ENCODE measurements at regions not wholly inside any gene's neighbourhood (a gene's known extent, or its start where the extent isn't known, plus 50 kb on each side); places are given as distances from the start of the nearest gene placed in this dataset.
"Not testable (repeated sequence)": the region's sequence is repeated elsewhere in the genome, so short reads cannot be mapped to it uniquely, and the experiment has no call there.

- H3K4me3 ChIP-seq (ENCODE audit: low read depth, low read length), result no peak overlapping the region
Measured at GRCh38 chr7:51980313-51980712, 663.7 kb upstream of the COBL start.

GRCh38 chr7:51977913-51978312 is 661.3 kb upstream of the COBL start:
- no peak overlapping the region for H3K4me3 ChIP-seq (ENCODE audit: low read depth, low read length)

GRCh38 chr7:51973939-51974338 is 657.3 kb upstream of the COBL start:
- no peak overlapping the region for H3K4me3 ChIP-seq (ENCODE audit: low read depth, low read length)

- no peak overlapping the region for H3K4me3 ChIP-seq (ENCODE audit: low read depth, low read length)
Measured at GRCh38 chr7:51973071-51973470, 656.5 kb upstream of the COBL start.

GRCh38 chr7:51970961-51971665 is 654.5 kb upstream of the COBL start:
- no peak overlapping the region for H3K4me3 ChIP-seq (ENCODE audit: low read depth, low read length)

- H3K4me3 ChIP-seq (ENCODE audit: low read depth, low read length), result no peak overlapping the region
Measured at GRCh38 chr7:51968461-51968860, 651.9 kb upstream of the COBL start.

- H3K4me3 ChIP-seq (ENCODE audit: low read depth, low read length), result no peak overlapping the region
Measured at GRCh38 chr7:51965454-51965853, 648.8 kb upstream of the COBL start.

- no peak overlapping the region for H3K4me3 ChIP-seq (ENCODE audit: low read depth, low read length)
Measured at GRCh38 chr7:51961804-51962203, 645.2 kb upstream of the COBL start.

GRCh38 chr7:51950813-51951212 is 634.2 kb upstream of the COBL start:
- H3K4me3 ChIP-seq (ENCODE audit: low read depth, low read length), result no peak overlapping the region

GRCh38 chr7:51949726-51950644 is 633.4 kb upstream of the COBL start:
- H3K4me3 ChIP-seq (ENCODE audit: low read depth, low read length), result no peak overlapping the region

GRCh38 chr7:51930834-51931233 is 614.2 kb upstream of the COBL start:
- no peak overlapping the region for H3K4me3 ChIP-seq (ENCODE audit: low read depth, low read length)

GRCh38 chr7:51929818-51930217 is 613.2 kb upstream of the COBL start:
- no peak overlapping the region for H3K4me3 ChIP-seq (ENCODE audit: low read depth, low read length)

GRCh38 chr7:51927738-51928137 is 611.1 kb upstream of the COBL start:
- H3K4me3 ChIP-seq (ENCODE audit: low read depth, low read length), result no peak overlapping the region

GRCh38 chr7:51918581-51918980 is 602.0 kb upstream of the COBL start:
- H3K4me3 ChIP-seq (ENCODE audit: low read depth, low read length), result no peak overlapping the region

- H3K4me3 ChIP-seq (ENCODE audit: low read depth, low read length), result no peak overlapping the region
Measured at GRCh38 chr7:51901489-51901840, 584.9 kb upstream of the COBL start.

- H3K4me3 ChIP-seq (ENCODE audit: low read depth, low read length), result not testable (repeated sequence)
Measured at GRCh38 chr7:51900755-51901488, 584.3 kb upstream of the COBL start.

- no peak overlapping the region for H3K4me3 ChIP-seq (ENCODE audit: low read depth, low read length)
Measured at GRCh38 chr7:51899611-51900010, 583.0 kb upstream of the COBL start.

- no peak overlapping the region for H3K4me3 ChIP-seq (ENCODE audit: low read depth, low read length)
Measured at GRCh38 chr7:51882412-51882811, 565.8 kb upstream of the COBL start.

GRCh38 chr7:51881309-51881708 is 564.7 kb upstream of the COBL start:
- no peak overlapping the region for H3K4me3 ChIP-seq (ENCODE audit: low read depth, low read length)

GRCh38 chr7:51878865-51879264 is 562.3 kb upstream of the COBL start:
- H3K4me3 ChIP-seq (ENCODE audit: low read depth, low read length), result no peak overlapping the region

- no peak overlapping the region for H3K4me3 ChIP-seq (ENCODE audit: low read depth, low read length)
Measured at GRCh38 chr7:51869452-51869851, 552.8 kb upstream of the COBL start.

- H3K4me3 ChIP-seq (ENCODE audit: low read depth, low read length), result no peak overlapping the region
Measured at GRCh38 chr7:51867117-51867516, 550.5 kb upstream of the COBL start.

All from iPS-11a (cell line).